ENCODE measurements at regions not wholly inside any gene's neighbourhood (a gene's known extent, or its start where the extent isn't known, plus 50 kb on each side); places are given as distances from the start of the nearest gene placed in this dataset.
"Not testable (repeated sequence)": the region's sequence is repeated elsewhere in the genome, so short reads cannot be mapped to it uniquely, and the experiment has no call there.

GRCh38 chr11:34794696-34795095 lies 121.5 kb downstream of the APIP start:
- no peak for DNase-seq (ENCODE audit: low read depth)

GRCh38 chr11:34793666-34794065 lies 122.5 kb downstream of the APIP start:
- no peak for DNase-seq (ENCODE audit: low read depth)

- no peak for DNase-seq (ENCODE audit: low read depth)
Measured at GRCh38 chr11:34792814-34793258, 123.3 kb downstream of the APIP start.

- no peak for DNase-seq (ENCODE audit: low read depth)
Measured at GRCh38 chr11:34791780-34792542, 124.2 kb downstream of the APIP start.

- no peak for DNase-seq (ENCODE audit: low read depth)
Measured at GRCh38 chr11:34790620-34791019, 125.6 kb downstream of the APIP start.

GRCh38 chr11:34789196-34789834 lies 126.9 kb downstream of the APIP start:
- no peak for DNase-seq (ENCODE audit: low read depth)

- no peak for DNase-seq (ENCODE audit: low read depth)
Measured at GRCh38 chr11:34788642-34789041, 127.5 kb downstream of the APIP start.

- DNase-seq (ENCODE audit: low read depth): no peak
Measured at GRCh38 chr11:34787895-34788294, 128.3 kb downstream of the APIP start.

GRCh38 chr11:34787348-34787747 lies 128.8 kb downstream of the APIP start:
- no peak for DNase-seq (ENCODE audit: low read depth)

- DNase-seq (ENCODE audit: low read depth): no peak
Measured at GRCh38 chr11:34784318-34784841, 131.8 kb downstream of the APIP start.

- no peak for DNase-seq (ENCODE audit: low read depth)
Measured at GRCh38 chr11:34783816-34784317, 132.3 kb downstream of the APIP start.

- DNase-seq (ENCODE audit: low read depth): not testable (repeated sequence)
Measured at GRCh38 chr11:34781826-34782225, 134.4 kb downstream of the APIP start.

- DNase-seq (ENCODE audit: low read depth): no peak
Measured at GRCh38 chr11:34775417-34775888, 140.7 kb downstream of the APIP start.

GRCh38 chr11:34774604-34775003 lies 141.6 kb downstream of the APIP start:
- no peak for DNase-seq (ENCODE audit: low read depth)

- DNase-seq (ENCODE audit: low read depth): no peak
Measured at GRCh38 chr11:34773826-34774225, 142.4 kb downstream of the APIP start.

GRCh38 chr11:34773211-34773610 lies 143.0 kb downstream of the APIP start:
- no peak for DNase-seq (ENCODE audit: low read depth)

GRCh38 chr11:34770111-34770510 lies 146.1 kb downstream of the APIP start:
- no peak for DNase-seq (ENCODE audit: low read depth)

GRCh38 chr11:34769224-34769623 lies 147.0 kb downstream of the APIP start:
- no peak for DNase-seq (ENCODE audit: low read depth)

- not testable (repeated sequence) for DNase-seq (ENCODE audit: low read depth)
Measured at GRCh38 chr11:34762625-34763024, 141.7 kb downstream of the EHF start.

GRCh38 chr11:34758262-34758661 lies 137.4 kb downstream of the EHF start:
- DNase-seq (ENCODE audit: low read depth): no peak

GRCh38 chr11:34757026-34757451 lies 136.1 kb downstream of the EHF start:
- DNase-seq (ENCODE audit: low read depth): no peak

GRCh38 chr11:34756591-34756990 lies 135.7 kb downstream of the EHF start:
- DNase-seq (ENCODE audit: low read depth): no peak

GRCh38 chr11:34755671-34756070 lies 134.8 kb downstream of the EHF start:
- DNase-seq (ENCODE audit: low read depth): no peak

All from HS-27A (cell line).